ENCODE measurements at regions not wholly inside any gene's neighbourhood (a gene's known extent, or its start where the extent isn't known, plus 50 kb on each side); places are given as distances from the start of the nearest gene placed in this dataset.

- DNase-seq (ENCODE audit: low spot score), result no peak
Observed at GRCh38 chr12:126847005-126847629, 1419.9 kb upstream of the TMEM132C start.

GRCh38 chr12:126855768-126856167 lies 1411.2 kb upstream of the TMEM132C start:
- DNase-seq (ENCODE audit: low spot score), result no peak

- DNase-seq (ENCODE audit: low spot score), result no peak
Observed at GRCh38 chr12:126856958-126857357, 1410.0 kb upstream of the TMEM132C start.

- DNase-seq (ENCODE audit: low spot score), result no peak
Observed at GRCh38 chr12:126858560-126858959, 1408.4 kb upstream of the TMEM132C start.

GRCh38 chr12:126860210-126860609 lies 1406.8 kb upstream of the TMEM132C start:
- DNase-seq (ENCODE audit: low spot score), result no peak

GRCh38 chr12:126862500-126862899 lies 1404.5 kb upstream of the TMEM132C start:
- DNase-seq (ENCODE audit: low spot score), result no peak

GRCh38 chr12:126869644-126870043 lies 1397.3 kb upstream of the TMEM132C start:
- no peak for DNase-seq (ENCODE audit: low spot score)

- no peak for DNase-seq (ENCODE audit: low spot score)
Observed at GRCh38 chr12:126873701-126874100, 1393.3 kb upstream of the TMEM132C start.

- peak; percentile 58 for DNase-seq (ENCODE audit: low spot score)
Observed at GRCh38 chr12:126874427-126875026, 1392.4 kb upstream of the TMEM132C start.

GRCh38 chr12:126879842-126880241 lies 1387.1 kb upstream of the TMEM132C start:
- DNase-seq (ENCODE audit: low spot score), result no peak

GRCh38 chr12:126883697-126884096 lies 1383.3 kb upstream of the TMEM132C start:
- no peak for DNase-seq (ENCODE audit: low spot score)

- DNase-seq (ENCODE audit: low spot score), result no peak
Observed at GRCh38 chr12:126889501-126889900, 1377.5 kb upstream of the TMEM132C start.

- no peak for DNase-seq (ENCODE audit: low spot score)
Observed at GRCh38 chr12:126890097-126890496, 1376.9 kb upstream of the TMEM132C start.

- no peak for DNase-seq (ENCODE audit: low spot score)
Observed at GRCh38 chr12:126891789-126892188, 1375.2 kb upstream of the TMEM132C start.

- no peak for DNase-seq (ENCODE audit: low spot score)
Observed at GRCh38 chr12:126895951-126896913, 1370.7 kb upstream of the TMEM132C start.

- no peak for DNase-seq (ENCODE audit: low spot score)
Observed at GRCh38 chr12:126897102-126897501, 1369.9 kb upstream of the TMEM132C start.

- DNase-seq (ENCODE audit: low spot score), result no peak
Observed at GRCh38 chr12:126897778-126898177, 1369.2 kb upstream of the TMEM132C start.

- no peak for DNase-seq (ENCODE audit: low spot score)
Observed at GRCh38 chr12:126898562-126898961, 1368.4 kb upstream of the TMEM132C start.

- no peak for DNase-seq (ENCODE audit: low spot score)
Observed at GRCh38 chr12:126899926-126900792, 1366.8 kb upstream of the TMEM132C start.

- no peak for DNase-seq (ENCODE audit: low spot score)
Observed at GRCh38 chr12:126903027-126903876, 1363.7 kb upstream of the TMEM132C start.

- DNase-seq (ENCODE audit: low spot score), result no peak
Observed at GRCh38 chr12:126905752-126906151, 1361.2 kb upstream of the TMEM132C start.
